ENCODE measurements at regions not wholly inside any gene's neighbourhood (a gene's known extent, or its start where the extent isn't known, plus 50 kb on each side); places are given as distances from the start of the nearest gene placed in this dataset.

DNA sequence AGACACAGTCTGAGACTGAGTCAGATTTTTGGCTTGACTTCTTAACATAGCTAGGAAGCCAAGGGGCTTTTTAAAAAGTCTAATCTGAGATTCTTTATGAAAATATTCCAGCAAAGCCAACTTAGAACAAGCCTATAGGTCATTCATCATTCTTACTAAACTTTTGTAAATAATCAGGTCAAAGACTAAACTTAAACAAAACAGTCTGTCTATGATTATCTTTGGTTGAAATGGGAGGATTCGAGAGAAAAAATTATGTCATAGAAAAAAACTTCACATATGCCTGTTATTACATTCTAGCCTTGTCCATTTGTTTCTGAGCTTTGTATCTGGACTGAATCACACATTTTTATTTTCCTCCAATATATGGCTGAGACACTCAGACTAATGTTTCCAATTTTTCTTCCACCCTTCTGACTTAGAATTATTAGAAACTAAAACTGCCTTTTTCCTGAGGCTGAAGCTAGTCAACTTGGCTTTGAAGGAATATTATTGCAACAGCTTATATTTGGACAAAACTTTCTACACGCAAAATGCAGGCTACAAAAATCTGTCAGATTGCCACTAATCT is 83.3 kb downstream of the ETS2 start:
- H3K4me2 ChIP-seq (ENCODE audit: insufficient read depth, low read length): no peak overlapping the region
- no peaks in the 10 kb centered on the region for H4K20me1 ChIP-seq (ENCODE audit: insufficient read depth, low read length)
- H3K79me2 ChIP-seq (ENCODE audit: insufficient read depth, low read length): no peaks in the 10 kb centered on the region
- peaks cover 4% of the 10 kb centered on the region for H3K9me3 ChIP-seq (ENCODE audit: low read depth, low read length)
- H3K27ac ChIP-seq (ENCODE audit: low read depth, low read length): no peak overlapping the region
- no peaks in the 10 kb centered on the region for H3K4me1 ChIP-seq (ENCODE audit: insufficient read depth, low read length)
- DNase-seq (ENCODE audit: insufficient read length, low spot score, missing footprints): no peak
- H3K4me3 ChIP-seq (ENCODE audit: insufficient read depth, low read length): no peak overlapping the region
- H3K36me3 ChIP-seq (ENCODE audit: insufficient read depth, low read length): no peaks in the 10 kb centered on the region
- peaks cover 3% of the 10 kb centered on the region for H3K27me3 ChIP-seq (ENCODE audit: insufficient read depth, low read length)
- TF ChIP-seq, protein P1, sequence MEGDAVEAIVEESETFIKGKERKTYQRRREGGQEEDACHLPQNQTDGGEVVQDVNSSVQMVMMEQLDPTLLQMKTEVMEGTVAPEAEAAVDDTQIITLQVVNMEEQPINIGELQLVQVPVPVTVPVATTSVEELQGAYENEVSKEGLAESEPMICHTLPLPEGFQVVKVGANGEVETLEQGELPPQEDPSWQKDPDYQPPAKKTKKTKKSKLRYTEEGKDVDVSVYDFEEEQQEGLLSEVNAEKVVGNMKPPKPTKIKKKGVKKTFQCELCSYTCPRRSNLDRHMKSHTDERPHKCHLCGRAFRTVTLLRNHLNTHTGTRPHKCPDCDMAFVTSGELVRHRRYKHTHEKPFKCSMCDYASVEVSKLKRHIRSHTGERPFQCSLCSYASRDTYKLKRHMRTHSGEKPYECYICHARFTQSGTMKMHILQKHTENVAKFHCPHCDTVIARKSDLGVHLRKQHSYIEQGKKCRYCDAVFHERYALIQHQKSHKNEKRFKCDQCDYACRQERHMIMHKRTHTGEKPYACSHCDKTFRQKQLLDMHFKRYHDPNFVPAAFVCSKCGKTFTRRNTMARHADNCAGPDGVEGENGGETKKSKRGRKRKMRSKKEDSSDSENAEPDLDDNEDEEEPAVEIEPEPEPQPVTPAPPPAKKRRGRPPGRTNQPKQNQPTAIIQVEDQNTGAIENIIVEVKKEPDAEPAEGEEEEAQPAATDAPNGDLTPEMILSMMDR (IDR thresholded peaks at IDR 0.05; ENCODE audit: extremely low read depth, low read depth, low read length): no peak
- no peak overlapping the region for H2AFZ ChIP-seq (ENCODE audit: low read length)

GRCh38 chr21:38887749-38888148 is 82.0 kb downstream of the ETS2 start:
- Histone ChIP-seq H3K27me3 (ENCODE audit: insufficient read depth, low read length) (peaks cover 6% of the 10 kb centered on the region), H3K4me1 (ENCODE audit: insufficient read depth, low read length) (no peaks in the 10 kb centered on the region), H2AFZ (ENCODE audit: low read length) (no peak overlapping the region), H4K20me1 (ENCODE audit: insufficient read depth, low read length) (no peaks in the 10 kb centered on the region), H3K27ac (ENCODE audit: low read depth, low read length) (no peak overlapping the region), H3K4me2 (ENCODE audit: insufficient read depth, low read length) (no peak overlapping the region), H3K79me2 (ENCODE audit: insufficient read depth, low read length) (no peaks in the 10 kb centered on the region), H3K9me3 (ENCODE audit: low read depth, low read length) (peaks cover 4% of the 10 kb centered on the region), H3K4me3 (ENCODE audit: insufficient read depth, low read length) (no peak overlapping the region), H3K36me3 (ENCODE audit: insufficient read depth, low read length) (no peaks in the 10 kb centered on the region)
- DNase-seq (ENCODE audit: insufficient read length, low spot score, missing footprints): no peak
- TF ChIP-seq, protein P1 (IDR thresholded peaks at IDR 0.05; ENCODE audit: extremely low read depth, low read depth, low read length): no peak

DNA sequence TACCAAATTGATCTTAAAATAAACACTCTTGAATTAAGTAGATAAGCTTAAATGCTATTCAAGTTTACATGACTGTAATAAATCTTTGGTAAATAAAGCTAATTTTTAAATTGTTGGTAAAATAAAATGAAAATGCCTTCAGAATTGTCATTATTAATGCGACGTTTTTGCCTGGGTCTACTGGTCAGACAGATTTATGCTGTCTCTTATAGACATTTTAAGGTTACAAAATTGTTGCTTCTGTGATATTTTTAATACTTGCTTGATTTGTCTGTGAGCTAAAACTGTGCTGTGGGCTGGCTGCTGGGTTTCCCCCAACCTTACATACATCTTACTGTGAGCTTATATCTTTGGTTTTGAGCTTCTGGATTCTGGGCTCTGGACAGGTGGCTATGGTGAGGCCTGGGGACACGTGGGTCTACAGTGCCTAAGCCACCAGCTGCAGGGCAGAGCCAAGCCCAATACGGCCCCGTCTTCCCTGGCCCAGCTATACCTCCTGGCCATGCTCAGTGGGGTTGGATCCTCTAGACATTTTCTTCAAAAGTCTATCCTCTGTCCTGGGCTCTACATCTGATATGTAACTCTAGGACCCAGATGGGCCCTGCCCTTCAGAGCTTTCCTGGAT is 81.4 kb downstream of the ETS2 start:
- Histone ChIP-seq H3K4me2 (ENCODE audit: insufficient read depth, low read length) (no peak overlapping the region), H3K79me2 (ENCODE audit: insufficient read depth, low read length) (no peaks in the 10 kb centered on the region), H3K4me1 (ENCODE audit: insufficient read depth, low read length) (no peaks in the 10 kb centered on the region), H2AFZ (ENCODE audit: low read length) (no peak overlapping the region), H3K9me3 (ENCODE audit: low read depth, low read length) (peaks cover 4% of the 10 kb centered on the region), H3K27me3 (ENCODE audit: insufficient read depth, low read length) (peaks cover 6% of the 10 kb centered on the region), H3K4me3 (ENCODE audit: insufficient read depth, low read length) (no peak overlapping the region), H4K20me1 (ENCODE audit: insufficient read depth, low read length) (no peaks in the 10 kb centered on the region), H3K36me3 (ENCODE audit: insufficient read depth, low read length) (no peaks in the 10 kb centered on the region), H3K27ac (ENCODE audit: low read depth, low read length) (no peak overlapping the region)
- TF ChIP-seq, protein P1 (IDR thresholded peaks at IDR 0.05; ENCODE audit: extremely low read depth, low read depth, low read length): no peak
- no peak for DNase-seq (ENCODE audit: insufficient read length, low spot score, missing footprints)

GRCh38 chr21:38885909-38886308 is 80.2 kb downstream of the ETS2 start:
- Histone ChIP-seq H4K20me1 (ENCODE audit: insufficient read depth, low read length) (no peaks in the 10 kb centered on the region), H3K9me3 (ENCODE audit: low read depth, low read length) (peaks cover 4% of the 10 kb centered on the region), H3K27ac (ENCODE audit: low read depth, low read length) (no peak overlapping the region), H2AFZ (ENCODE audit: low read length) (no peak overlapping the region), H3K4me3 (ENCODE audit: insufficient read depth, low read length) (no peak overlapping the region), H3K79me2 (ENCODE audit: insufficient read depth, low read length) (no peaks in the 10 kb centered on the region), H3K4me1 (ENCODE audit: insufficient read depth, low read length) (no peaks in the 10 kb centered on the region), H3K36me3 (ENCODE audit: insufficient read depth, low read length) (no peaks in the 10 kb centered on the region), H3K27me3 (ENCODE audit: insufficient read depth, low read length) (peaks cover 2% of the 10 kb centered on the region), H3K4me2 (ENCODE audit: insufficient read depth, low read length) (no peak overlapping the region)
- no peak for DNase-seq (ENCODE audit: insufficient read length, low spot score, missing footprints)
- TF ChIP-seq, protein P1 (IDR thresholded peaks at IDR 0.05; ENCODE audit: extremely low read depth, low read depth, low read length): no peak
